ENCODE measurements at regions not wholly inside any gene's neighbourhood (a gene's known extent, or its start where the extent isn't known, plus 50 kb on each side); places are given as distances from the start of the nearest gene placed in this dataset.

- DNase-seq (ENCODE audit: low read depth in 1 of 2, low spot score in 2 of 2) (no peak), FAIRE-seq (no peak)
- Histone ChIP-seq H3K23ac (ENCODE audit: insufficient read length) (no peak overlapping the region), H3K79me2 (ENCODE audit: control insufficient read depth in 1 of 2, insufficient read depth in 2 of 2, low read length in 2 of 2) (no peaks in the 10 kb centered on the region), H3K27me3 (replicated peaks in 1 of 4; ENCODE audit: control insufficient read depth in 3 of 4, extremely low read depth in 1 of 4, insufficient read depth in 3 of 4, low read length in 3 of 4) (no peaks in the 10 kb centered on the region), H2BK15ac (ENCODE audit: low read length) (no peak overlapping the region), H3K4me1 (replicated peaks in 1 of 4; ENCODE audit: control insufficient read depth in 3 of 4, insufficient read depth in 4 of 4, low read length in 3 of 4) (peaks cover 3 to 6% (median 4%) of the 10 kb centered on the region in 4 experiments; a peak in 6 of 7 replicates), H3K9ac (replicated peaks in 1 of 4; ENCODE audit: extremely low read depth in 1 of 4, low read depth in 3 of 4, low read length in 3 of 4) (no peak overlapping the region), H3K9me3 (ENCODE audit: insufficient read depth in 2 of 2, low read depth in 1 of 2, low read length in 1 of 2) (no peaks in the 10 kb centered on the region), H3K4me2 (ENCODE audit: insufficient read depth in 1 of 2, low read depth in 2 of 2, low read length in 2 of 2) (no peak overlapping the region), H3K14ac (ENCODE audit: insufficient read length) (no peak overlapping the region), H4K20me1 (replicated peaks in 1 of 2; ENCODE audit: control insufficient read depth in 1 of 2, insufficient read depth in 2 of 2, low read length in 2 of 2) (no peaks in the 10 kb centered on the region), H2BK20ac (ENCODE audit: low read length) (no peak overlapping the region), H3K4ac (replicated peaks; ENCODE audit: insufficient read length, low read depth, low read length) (no peak overlapping the region), H4K91ac (replicated peaks; ENCODE audit: insufficient read length, low read length) (no peak overlapping the region), H3K4me3 (ENCODE audit: extremely low read depth in 1 of 4, insufficient read depth in 2 of 4, low read depth in 3 of 4, low read length in 4 of 4) (no peak overlapping the region), H2AK5ac (ENCODE audit: low read depth, low read length) (no peak overlapping the region), H2BK5ac (ENCODE audit: low read depth, low read length) (no peak overlapping the region), H4K8ac (ENCODE audit: extremely low read depth, insufficient read depth, low read length) (no peak overlapping the region), H3K79me1 (ENCODE audit: low read depth, low read length) (no peaks in the 10 kb centered on the region), H3K18ac (ENCODE audit: extremely low read depth, low read length) (no peak overlapping the region), H3K23me2 (ENCODE audit: low read depth, low read length) (no peaks in the 10 kb centered on the region), H4K5ac (ENCODE audit: insufficient read length, low read depth, low read length) (no peak overlapping the region), H3K56ac (replicated peaks; ENCODE audit: insufficient read length, low read depth, low read length) (no peak overlapping the region), H3K27ac (ENCODE audit: low read depth, low read length) (no peak overlapping the region), H3K36me3 (ENCODE audit: control insufficient read depth in 2 of 4, insufficient read depth in 4 of 4, low read length in 3 of 4) (no peaks in the 10 kb centered on the region), H2BK12ac (ENCODE audit: low read depth, low read length) (no peak overlapping the region), H2BK120ac (replicated peaks; ENCODE audit: low read depth, low read length) (no peak overlapping the region), H2AFZ (ENCODE audit: low read length) (no peak overlapping the region)
- TF ChIP-seq TEAD4 (IDR thresholded peaks at IDR 0.05; ENCODE audit: low read depth, low read length): no peak
- TF ChIP-seq POLR2A (IDR thresholded peaks at IDR 0.05; ENCODE audit: control extremely low read depth in 1 of 2, low read depth in 2 of 2, low read length in 2 of 2): no peak
- TF ChIP-seq RBBP5 (IDR thresholded peaks at IDR 0.05; ENCODE audit: borderline replicate concordance, low read depth, low read length): no peak
- TF ChIP-seq CBX5 (IDR thresholded peaks at IDR 0.05; ENCODE audit: low read depth, low read length): no peak
- no peak for TF ChIP-seq BACH1 (IDR thresholded peaks at IDR 0.05; ENCODE audit: low read length)
- TF ChIP-seq CEBPB (IDR thresholded peaks at IDR 0.05; ENCODE audit: low read depth, low read length): no peak
- TF ChIP-seq KDM4A (IDR thresholded peaks at IDR 0.05; ENCODE audit: low read depth, low read length, severe bottlenecking): no peak
- TF ChIP-seq SIRT6 (IDR thresholded peaks at IDR 0.05; ENCODE audit: low read length): no peak
- TF ChIP-seq JUND (IDR thresholded peaks at IDR 0.05; ENCODE audit: low read length): no peak
- no peak for TF ChIP-seq BCL11A (IDR thresholded peaks at IDR 0.05; ENCODE audit: low read depth in 2 of 2, low read length in 2 of 2)
- no peak for TF ChIP-seq POU5F1 (IDR thresholded peaks at IDR 0.05; ENCODE audit: low read depth, low read length)
- TF ChIP-seq EZH2 (IDR thresholded peaks at IDR 0.05; ENCODE audit: low read depth, low read length, severe bottlenecking): no peak
- CTCF ChIA-PET (ENCODE audit: partially characterized antibody): interaction anchor here (0.6 to 5.5 kb wide), 2 partner anchors 11 to 102 kb away, joined by 3 to 23 read pairs; no protein-coding TSS in a partner anchor
- 89% methylated on average over 1 of the region's 1 CpG; no CpG with 5 or more reads in 1 of the 2 experiments for WGBS, 2 experiments (ENCODE audit: extremely low coverage in 1 of 2, insufficient coverage in 1 of 2, insufficient read length in 1 of 2, insufficient replicate concordance in 2 of 2, low coverage in 1 of 2, low lambda C conversion rate in 2 of 2, missing lambda C conversion rate in 1 of 2)
- POLR2A ChIA-PET (ENCODE audit: partially characterized antibody): no interaction called here
Measured at GRCh38 chr2:117481608-117482007, 332.9 kb upstream of the DDX18 start.
